GM12878 (cell line): ENCODE measurements at regions not wholly inside any gene's neighbourhood (a gene's known extent, or its start where the extent isn't known, plus 50 kb on each side); places are given as distances from the start of the nearest gene placed in this dataset.

Experiments
- CHD2 ChIP-seq: IDR thresholded peaks from 2 replicates; pipeline ENCODE4 v1.6.1; 2011; ENCODE audit warnings: low read depth, low read length, improper control_type of control experiment, borderline replicate concordance
- CREB1 ChIP-seq: IDR thresholded peaks from 2 replicates; pipeline ENCODE4 v1.6.1; 2012; ENCODE audit warnings: low read depth, mild to moderate bottlenecking, inconsistent platforms
- CTCF ChIP-seq, 3 experiments: IDR thresholded peaks in 2 of 3; conservative IDR thresholded peaks in 1 of 3; 2 replicates each; pipeline ENCODE4 v1.5.1; 2011; ENCODE audit warnings: low read depth in 3 of 3, low read length in 3 of 3, mild to moderate bottlenecking in 3 of 3, control low read depth in 2 of 3, moderate library complexity in 2 of 3, inconsistent platforms in 1 of 3, mixed read lengths in 1 of 3; ENCODE audit not compliant: control insufficient read depth in 2 of 3, insufficient read depth in 1 of 3; ENCODE audit errors: extremely low read depth in 1 of 3
- EP300 ChIP-seq, 2 experiments: fragments of 150-350 bp in 1 of 2; IDR thresholded peaks; 2 replicates each; pipeline ENCODE4 v1.6.1; 2011 to 2012; ENCODE audit warnings: low read depth in 2 of 2, low read length in 2 of 2, borderline replicate concordance in 1 of 2, improper control_type of control experiment in 1 of 2, inconsistent platforms in 1 of 2; ENCODE audit not compliant: control insufficient read depth in 1 of 2
- KDM1A ChIP-seq: fragments of 200-600 bp; sonication (generic); IDR thresholded peaks from 2 replicates; pipeline ENCODE4 v1.6.1; 2016; ENCODE audit warnings: borderline replicate concordance
- PAX5 ChIP-seq: IDR thresholded peaks from 2 replicates; pipeline ENCODE4 v1.6.1; 2011; ENCODE audit warnings: low read depth, low read length, borderline replicate concordance
- POLR2A ChIP-seq: IDR thresholded peaks from 2 replicates; pipeline ENCODE4 v1.6.1; 2011; ENCODE audit warnings: low read depth, mild to moderate bottlenecking, low read length
- WRNIP1 ChIP-seq: IDR thresholded peaks from 2 replicates; pipeline ENCODE4 v1.6.1; 2011; ENCODE audit warnings: low read depth, low read length, improper control_type of control experiment, borderline replicate concordance
- TF ChIP-seq, protein P1 (sequence below): IDR thresholded peaks from 2 replicates; pipeline ENCODE4 v1.6.1; 2011; ENCODE audit warnings: low read depth, mild to moderate bottlenecking, low read length, moderate library complexity, borderline replicate concordance; ENCODE audit errors: extremely low read depth

GRCh38 chr18:31252522-31252921 lies 65.4 kb upstream of the DSG1 start:
- TF ChIP-seq CREB1 (no peak), PAX5 (no peak), KDM1A (no peak), CHD2 (no peak), EP300 (IDR thresholded peaks at IDR 0.05; ENCODE audit: borderline replicate concordance in 1 of 2, control insufficient read depth in 1 of 2, low read depth in 2 of 2, low read length in 2 of 2) (no peak), CTCF (IDR thresholded peaks at IDR 0.05 in 2 of 3, conservative IDR thresholded peaks at IDR 0.05 in 1 of 3; ENCODE audit: control insufficient read depth in 2 of 3, extremely low read depth in 1 of 3, insufficient read depth in 1 of 3, low read depth in 3 of 3, low read length in 3 of 3) (no peak), POLR2A (no peak), WRNIP1 (no peak)
- TF ChIP-seq, protein P1, sequence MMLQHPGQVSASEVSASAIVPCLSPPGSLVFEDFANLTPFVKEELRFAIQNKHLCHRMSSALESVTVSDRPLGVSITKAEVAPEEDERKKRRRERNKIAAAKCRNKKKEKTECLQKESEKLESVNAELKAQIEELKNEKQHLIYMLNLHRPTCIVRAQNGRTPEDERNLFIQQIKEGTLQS: no peak
